ENCODE measurements at regions not wholly inside any gene's neighbourhood (a gene's known extent, or its start where the extent isn't known, plus 50 kb on each side); places are given as distances from the start of the nearest gene placed in this dataset.
"Not testable (repeated sequence)": the region's sequence is repeated elsewhere in the genome, so short reads cannot be mapped to it uniquely, and the experiment has no call there.

DNA sequence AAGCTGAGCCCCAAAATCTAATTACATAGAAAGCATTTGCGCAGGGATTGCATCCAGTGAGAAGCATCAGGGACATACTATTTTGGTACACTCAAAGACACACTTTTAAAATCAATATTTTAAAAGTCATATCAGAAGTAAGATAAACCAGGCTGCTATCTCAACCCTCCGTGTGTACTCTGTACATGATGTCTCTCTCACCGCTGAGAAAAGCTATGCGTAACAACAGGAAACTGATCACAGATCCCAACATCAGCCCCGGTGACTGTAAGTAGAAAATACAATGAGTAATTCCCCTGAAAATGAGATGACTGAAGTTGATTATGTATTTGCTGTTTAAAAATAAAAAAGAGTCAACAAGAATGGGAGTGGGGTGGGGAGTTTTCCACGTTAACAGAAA, 329.8 kb downstream of the BCL2L11 start:
- ATAC-seq; intact Hi-C loops (cut with micrococcal nuclease); DNase-seq: not testable (repeated sequence)

DNA sequence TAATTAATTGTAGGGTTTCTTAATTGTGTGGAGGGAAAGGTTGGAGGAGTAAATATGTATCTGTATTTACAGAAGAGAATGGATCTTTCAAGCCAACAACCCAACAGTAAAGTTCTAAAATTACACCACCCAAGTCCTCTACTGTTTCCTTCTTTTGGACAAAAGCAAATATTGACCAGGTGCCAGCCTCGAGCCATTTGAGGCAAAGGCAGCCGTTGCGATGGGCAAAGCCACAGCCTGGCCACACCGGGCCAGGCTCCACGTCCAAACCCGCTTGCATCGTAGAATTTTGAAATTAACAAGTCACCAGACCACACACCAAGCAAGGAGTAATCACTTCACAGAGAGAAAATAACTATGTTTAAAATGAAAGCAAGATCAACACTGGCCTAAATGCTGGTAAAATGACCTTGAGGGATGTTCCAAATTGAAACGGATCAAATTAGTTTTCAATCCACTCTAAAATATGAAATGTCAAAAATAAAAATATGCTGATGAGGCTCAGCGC, 331.0 kb downstream of the BCL2L11 start:
- peak; percentile 20 for ATAC-seq

DNA sequence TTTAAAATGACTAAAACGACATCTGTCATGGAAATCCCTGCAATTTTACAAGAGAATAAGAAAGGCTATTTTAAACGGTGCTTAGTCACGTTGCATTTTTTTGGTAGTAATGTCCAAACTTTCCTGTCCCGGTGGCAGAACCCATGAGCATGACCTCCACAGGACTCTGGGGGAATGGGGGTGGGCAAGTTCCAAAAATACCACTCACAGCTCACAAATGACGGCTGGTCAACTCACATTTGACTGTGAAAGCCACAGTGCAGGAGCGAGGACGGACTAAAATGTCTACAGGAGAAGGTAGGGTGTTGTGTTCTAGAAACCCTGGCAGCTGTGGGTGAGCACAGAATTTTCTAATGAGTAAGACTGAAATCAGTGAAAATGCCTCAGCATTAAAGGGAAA, 331.5 kb downstream of the BCL2L11 start:
- ATAC-seq: peak; percentile 46
- DNase-seq; intact Hi-C loops (cut with micrococcal nuclease): not testable (repeated sequence)

More for the DNA sequence above, 331.0 kb downstream of the BCL2L11 start:
- DNase-seq; intact Hi-C loops (cut with micrococcal nuclease): not testable (repeated sequence)

DNA sequence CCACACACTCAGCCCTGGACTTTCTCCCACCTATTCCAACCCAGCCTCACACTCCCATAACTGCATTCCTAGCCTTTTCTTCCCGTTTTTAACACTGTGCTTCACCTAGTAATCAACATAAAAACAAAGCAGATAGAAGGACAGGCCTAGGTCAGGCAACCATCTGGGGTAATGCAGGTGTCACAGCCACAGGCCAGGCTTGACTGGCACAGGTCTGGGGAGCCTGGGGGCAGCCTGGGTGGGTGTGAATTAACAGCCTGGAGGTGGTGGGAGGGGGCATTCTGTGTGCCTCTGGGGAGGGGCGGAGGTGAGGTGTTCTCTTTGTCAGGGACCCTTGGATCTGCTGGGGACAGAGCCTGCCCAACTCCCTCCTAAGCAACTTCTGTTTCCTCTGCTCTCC, 332.6 kb downstream of the BCL2L11 start:
- intact Hi-C loops (cut with micrococcal nuclease); DNase-seq: not testable (repeated sequence)
- peak; percentile 13 for ATAC-seq

DNA sequence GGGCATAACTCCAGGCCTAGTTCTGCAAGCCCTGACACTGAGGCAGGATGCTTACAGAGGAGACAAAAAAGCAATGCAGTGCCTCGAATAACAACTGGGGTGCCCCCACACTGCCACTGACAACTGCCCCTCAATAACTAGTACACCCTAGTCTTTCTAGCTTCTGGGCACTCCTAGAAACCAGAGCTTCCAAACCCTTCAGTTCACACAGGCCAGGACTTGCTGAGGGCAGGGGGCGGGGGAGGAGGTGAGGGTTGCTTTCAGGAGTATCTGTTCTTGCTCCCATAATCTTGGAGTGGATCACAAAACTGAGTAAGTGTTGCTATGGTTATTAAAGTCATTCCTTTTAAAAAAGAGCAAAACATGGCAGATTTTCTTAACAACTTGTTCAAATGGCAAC, 333.1 kb downstream of the BCL2L11 start:
- DNase-seq; intact Hi-C loops (cut with micrococcal nuclease): not testable (repeated sequence)
- peak; percentile 42 for ATAC-seq

DNA sequence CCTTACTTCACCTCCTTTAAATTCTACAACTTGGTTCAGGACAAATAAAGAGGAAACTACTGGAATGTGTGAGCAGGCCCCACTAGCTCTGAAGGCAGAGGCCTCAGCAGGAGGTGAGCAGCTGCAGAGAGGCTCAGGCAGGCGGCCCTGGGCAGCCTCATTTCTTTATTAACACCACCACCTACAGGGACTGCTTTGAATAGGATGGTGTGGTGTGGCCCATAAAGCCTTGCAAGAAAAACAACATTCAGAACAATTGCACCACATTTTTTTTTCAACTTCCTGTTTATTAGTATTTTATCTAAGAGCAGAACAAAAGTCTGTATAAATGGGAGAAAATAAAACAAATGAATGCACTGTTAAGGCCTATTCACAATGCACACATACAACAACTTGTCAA, 333.7 kb downstream of the BCL2L11 start:
- ATAC-seq: peak; percentile 97
- intact Hi-C loops (cut with micrococcal nuclease): not testable (repeated sequence)

DNA sequence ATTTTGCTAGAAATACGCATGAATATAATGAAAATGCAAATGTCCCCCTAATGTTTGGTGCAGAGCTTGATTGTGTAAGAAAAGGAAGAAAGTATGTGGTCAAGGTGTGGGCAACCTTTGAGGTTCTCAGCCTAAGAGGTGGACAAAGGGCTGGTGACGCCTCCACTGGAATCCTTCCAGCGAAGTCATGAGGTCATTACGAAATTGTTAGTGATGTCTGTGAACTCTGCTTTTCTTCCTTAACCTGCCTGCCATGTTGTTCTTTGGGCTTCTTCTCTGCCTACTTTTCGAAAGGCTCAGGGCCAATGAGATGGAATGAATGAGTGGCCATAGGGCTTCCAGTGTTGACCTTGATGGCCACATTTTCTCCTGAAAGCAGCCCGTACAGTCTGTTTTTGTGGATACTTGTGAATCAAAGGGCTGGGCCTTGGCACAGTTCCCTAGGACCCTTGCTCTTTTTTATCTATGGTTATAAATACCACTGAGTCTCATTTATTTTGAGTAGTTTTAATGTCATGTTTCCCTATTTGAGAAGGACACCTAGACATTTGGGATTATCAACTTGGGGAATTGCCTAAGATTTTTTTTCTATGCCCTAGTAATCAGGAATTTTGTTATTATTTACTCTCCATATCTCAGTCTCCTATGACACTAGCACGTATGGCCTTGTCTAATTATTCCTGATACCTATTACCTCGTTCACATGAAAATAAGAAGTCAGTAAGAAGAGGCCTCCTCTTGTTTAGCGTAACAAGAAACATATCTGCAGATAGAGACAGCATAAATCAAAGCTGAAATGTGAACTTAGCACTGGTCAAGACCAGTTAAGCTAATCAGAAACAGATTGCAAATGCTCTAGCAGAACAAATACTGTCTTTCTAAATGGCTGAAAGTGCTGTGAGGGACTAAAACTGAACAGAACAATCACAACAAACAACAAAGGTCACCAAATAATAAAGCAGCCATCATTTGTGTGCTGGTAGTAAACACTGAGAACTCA, 334.6 kb downstream of the BCL2L11 start:
- intact Hi-C loops (cut with micrococcal nuclease); ATAC-seq; DNase-seq: not testable (repeated sequence)

More for the DNA sequence above, 333.7 kb downstream of the BCL2L11 start:
- DNase-seq: not testable (repeated sequence)

DNA sequence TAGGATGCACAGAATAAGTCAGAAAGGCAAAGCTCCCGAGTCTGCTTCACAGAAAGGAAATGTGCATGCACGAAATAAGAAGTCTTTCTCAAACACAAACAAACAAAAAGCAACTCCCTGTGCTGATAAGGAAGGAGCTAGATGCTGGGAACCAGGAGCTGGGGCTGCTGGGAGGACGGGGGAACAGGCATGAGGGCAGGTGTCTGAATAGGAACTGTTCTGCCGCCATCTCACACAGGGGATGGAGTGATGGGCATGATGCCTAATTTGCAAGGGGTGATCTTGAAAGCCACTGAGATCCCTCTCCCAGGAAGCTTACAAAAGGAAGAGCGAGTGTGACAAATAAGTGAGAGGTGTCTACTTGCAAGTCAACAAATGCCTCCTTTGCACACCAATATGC, 336.5 kb downstream of the BCL2L11 start:
- DNase-seq; ATAC-seq; intact Hi-C loops (cut with micrococcal nuclease): not testable (repeated sequence)

DNA sequence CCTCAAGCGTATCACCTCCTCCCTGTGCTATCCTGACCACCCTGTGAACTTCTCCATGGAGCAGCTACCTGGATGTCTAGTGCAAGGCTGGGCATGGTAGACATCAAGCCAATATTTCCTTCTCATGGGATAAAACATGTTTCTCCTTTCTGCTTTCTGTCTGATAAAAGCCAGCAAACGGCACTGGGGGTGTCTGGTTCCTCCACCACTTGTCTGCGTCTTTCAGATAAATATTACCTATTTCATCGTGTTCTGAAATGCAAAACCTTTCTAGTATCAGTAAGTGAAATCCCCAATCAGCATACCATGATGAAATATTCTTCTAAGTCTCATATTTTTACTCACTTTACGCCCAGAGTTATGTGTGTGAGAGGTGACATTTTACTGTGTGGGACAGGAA, 340.2 kb downstream of the BCL2L11 start:
- ATAC-seq; intact Hi-C loops (cut with micrococcal nuclease); DNase-seq: not testable (repeated sequence)

- not testable (repeated sequence) for DNase-seq
Observed at GRCh38 chr2:111461831-111462230, 341.1 kb downstream of the BCL2L11 start.

GRCh38 chr2:111462572-111462971, 341.9 kb downstream of the BCL2L11 start:
- ATAC-seq; DNase-seq; intact Hi-C loops (cut with micrococcal nuclease): not testable (repeated sequence)

More at GRCh38 chr2:111461831-111462230, 341.1 kb downstream of the BCL2L11 start:
- intact Hi-C loops (cut with micrococcal nuclease); ATAC-seq: not testable (repeated sequence)

DNA sequence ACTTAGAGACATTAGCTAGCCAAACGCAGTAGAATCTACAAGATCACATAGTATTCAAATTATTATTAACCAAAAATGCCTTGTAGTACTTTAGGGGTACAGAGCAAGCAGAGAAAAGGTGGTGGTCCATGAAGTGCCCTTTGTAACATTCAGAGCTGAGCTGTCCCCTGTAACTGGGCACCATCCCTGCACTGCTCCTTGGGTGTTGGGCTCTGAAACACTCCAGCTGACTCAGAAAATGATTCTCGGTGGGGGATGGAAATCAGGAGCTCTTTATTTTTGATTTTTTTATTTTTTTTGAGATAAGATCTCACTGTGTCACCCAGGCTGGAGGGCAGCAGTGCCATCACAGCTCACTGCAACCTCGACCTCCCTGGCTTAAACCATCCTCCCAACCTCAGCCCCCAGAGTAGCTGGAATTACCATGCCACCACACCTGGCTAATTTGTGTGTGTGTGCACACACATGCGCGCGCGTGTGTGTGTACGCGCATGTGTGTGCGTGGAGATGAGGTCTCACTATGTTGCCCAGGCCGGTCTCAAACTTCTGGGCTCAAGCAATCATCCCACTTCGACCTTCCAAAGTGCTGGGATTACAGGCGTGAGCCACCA, 342.6 kb downstream of the BCL2L11 start:
- intact Hi-C loops (cut with micrococcal nuclease); DNase-seq: not testable (repeated sequence)
- ATAC-seq: peak; percentile 12

DNA sequence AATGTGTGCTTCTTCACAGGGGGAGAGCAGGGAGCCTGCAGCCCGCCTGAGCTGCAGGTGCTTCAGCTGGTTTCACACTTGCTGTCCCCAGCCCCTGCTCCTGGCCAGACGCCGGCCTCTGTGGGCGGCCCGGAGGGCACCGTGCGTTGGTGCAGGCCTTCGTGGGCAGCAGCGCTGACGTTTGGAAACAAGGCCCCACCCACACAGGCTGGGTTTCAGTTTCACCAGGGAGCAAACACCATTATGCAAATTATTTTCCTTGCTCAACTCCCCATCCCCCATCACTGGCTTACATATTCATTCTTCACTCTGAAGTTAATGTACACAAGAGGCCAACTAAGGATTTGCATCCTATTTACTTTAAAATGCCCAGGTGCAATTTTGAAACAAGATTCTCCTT, 343.2 kb downstream of the BCL2L11 start:
- intact Hi-C loops (cut with micrococcal nuclease); DNase-seq: not testable (repeated sequence)
- ATAC-seq: peak; percentile 94

- DNase-seq; intact Hi-C loops (cut with micrococcal nuclease): not testable (repeated sequence)
- peak; percentile 6 for ATAC-seq
Observed at GRCh38 chr2:111464367-111464766, 343.7 kb downstream of the BCL2L11 start.

- DNase-seq; ATAC-seq; intact Hi-C loops (cut with micrococcal nuclease): not testable (repeated sequence)
Observed at GRCh38 chr2:111465521-111465920, 344.8 kb downstream of the BCL2L11 start.

- DNase-seq; ATAC-seq; intact Hi-C loops (cut with micrococcal nuclease): not testable (repeated sequence)
Observed at GRCh38 chr2:111466744-111467143, 346.0 kb downstream of the BCL2L11 start.

DNA sequence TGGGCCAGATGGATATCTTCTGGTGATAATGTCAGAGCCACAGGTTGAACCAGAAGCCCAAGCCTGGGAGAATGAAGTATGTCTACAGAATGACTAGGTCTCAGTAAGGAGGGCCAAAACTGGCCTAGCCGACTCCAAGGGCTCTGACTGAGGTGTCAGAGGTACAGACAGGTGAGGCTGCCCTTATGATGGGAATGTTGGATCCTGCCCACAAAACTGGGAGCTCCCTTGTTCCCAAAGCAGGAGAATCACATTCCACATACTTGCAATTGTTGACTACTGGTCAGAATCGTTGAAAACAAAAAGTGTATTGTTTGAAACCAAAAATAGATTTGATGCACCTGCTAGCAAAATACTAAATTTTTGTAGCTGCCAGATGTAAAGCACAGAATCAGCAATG, 350.2 kb downstream of the BCL2L11 start:
- ATAC-seq; intact Hi-C loops (cut with micrococcal nuclease); DNase-seq: not testable (repeated sequence)

DNA sequence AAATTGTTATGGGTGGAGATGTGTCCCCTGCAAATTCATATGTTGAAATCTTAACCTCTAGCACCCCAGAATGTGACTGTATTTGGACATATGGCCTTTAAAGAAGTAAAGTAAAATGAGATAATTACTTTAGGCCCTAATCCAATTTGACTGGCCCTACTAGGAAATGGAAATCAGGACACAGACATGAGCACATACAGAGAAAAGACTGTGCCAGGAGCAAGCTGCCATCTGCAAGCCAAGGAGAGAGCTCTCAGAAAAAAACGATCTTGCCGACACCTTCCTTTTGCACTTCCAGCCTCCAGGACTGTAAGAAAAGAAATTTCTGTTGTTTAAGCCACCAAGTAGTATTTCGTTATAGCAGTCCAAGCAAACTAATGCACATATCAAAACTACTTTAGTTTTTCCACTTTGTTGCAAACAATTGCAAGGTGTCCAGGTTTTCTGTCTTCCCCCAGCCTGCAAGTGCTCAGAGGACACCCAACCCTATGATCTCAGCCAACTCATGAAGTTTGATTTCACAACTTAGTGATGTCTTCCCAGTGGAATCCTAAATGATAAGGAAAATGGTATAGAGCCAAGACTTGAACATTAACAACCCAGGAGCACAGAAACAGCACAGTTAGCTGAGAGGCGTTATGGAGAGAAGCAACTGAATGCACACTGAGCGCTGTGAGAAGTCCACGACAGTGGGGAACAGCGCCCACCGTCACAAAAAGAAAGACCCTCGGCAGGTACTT, 351.2 kb downstream of the BCL2L11 start:
- DNase-seq; intact Hi-C loops (cut with micrococcal nuclease): not testable (repeated sequence)
- ATAC-seq: peak; percentile 92

Data from left ventricle myocardium superior (tissue), 1 donor.